ENCODE measurements at regions not wholly inside any gene's neighbourhood (a gene's known extent, or its start where the extent isn't known, plus 50 kb on each side); places are given as distances from the start of the nearest gene placed in this dataset.

DNA sequence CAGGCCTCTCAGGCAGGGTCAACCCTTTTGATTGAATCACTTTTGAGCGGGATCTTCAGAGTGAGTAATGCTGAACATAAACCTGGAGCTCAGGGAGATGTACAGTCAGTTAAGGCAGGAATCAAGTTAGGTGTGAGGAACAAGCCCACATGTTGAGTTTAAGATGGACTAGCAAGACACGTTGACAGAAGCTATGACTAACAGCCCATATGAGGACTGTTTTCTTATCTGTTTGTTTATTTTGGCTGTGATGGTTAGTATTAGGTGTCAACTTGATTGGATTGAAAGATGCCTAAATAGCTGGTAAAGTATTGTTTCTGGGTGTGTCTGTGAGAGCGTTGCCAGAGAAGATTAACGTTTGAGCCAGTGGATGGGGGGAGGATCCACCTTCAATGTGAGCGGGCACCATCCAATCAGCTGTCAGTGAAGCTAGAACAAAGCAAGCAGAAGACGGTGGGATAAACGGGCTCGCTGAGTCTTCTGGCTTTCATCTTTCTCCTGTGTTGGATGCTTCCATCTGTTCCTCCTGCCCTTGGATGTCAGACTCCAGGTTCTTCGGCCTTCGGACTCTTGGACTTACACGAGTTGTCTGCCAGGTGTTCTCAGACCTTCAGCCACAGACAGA lies 232.3 kb upstream of the STAC start:
- no peak for TF ChIP-seq POLR2A (IDR thresholded peaks at IDR 0.05)
- TF ChIP-seq, protein P1, sequence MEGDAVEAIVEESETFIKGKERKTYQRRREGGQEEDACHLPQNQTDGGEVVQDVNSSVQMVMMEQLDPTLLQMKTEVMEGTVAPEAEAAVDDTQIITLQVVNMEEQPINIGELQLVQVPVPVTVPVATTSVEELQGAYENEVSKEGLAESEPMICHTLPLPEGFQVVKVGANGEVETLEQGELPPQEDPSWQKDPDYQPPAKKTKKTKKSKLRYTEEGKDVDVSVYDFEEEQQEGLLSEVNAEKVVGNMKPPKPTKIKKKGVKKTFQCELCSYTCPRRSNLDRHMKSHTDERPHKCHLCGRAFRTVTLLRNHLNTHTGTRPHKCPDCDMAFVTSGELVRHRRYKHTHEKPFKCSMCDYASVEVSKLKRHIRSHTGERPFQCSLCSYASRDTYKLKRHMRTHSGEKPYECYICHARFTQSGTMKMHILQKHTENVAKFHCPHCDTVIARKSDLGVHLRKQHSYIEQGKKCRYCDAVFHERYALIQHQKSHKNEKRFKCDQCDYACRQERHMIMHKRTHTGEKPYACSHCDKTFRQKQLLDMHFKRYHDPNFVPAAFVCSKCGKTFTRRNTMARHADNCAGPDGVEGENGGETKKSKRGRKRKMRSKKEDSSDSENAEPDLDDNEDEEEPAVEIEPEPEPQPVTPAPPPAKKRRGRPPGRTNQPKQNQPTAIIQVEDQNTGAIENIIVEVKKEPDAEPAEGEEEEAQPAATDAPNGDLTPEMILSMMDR (IDR thresholded peaks at IDR 0.05) = no peak
